GM12801 (cell line): ENCODE measurements at regions not wholly inside any gene's neighbourhood (a gene's known extent, or its start where the extent isn't known, plus 50 kb on each side); places are given as distances from the start of the nearest gene placed in this dataset.

Source experiments
- CTCF ChIP-seq: IDR thresholded peaks from one replicate; pipeline ENCODE4 v1.5.1; 2011; ENCODE audit warnings: control low read depth; ENCODE audit not compliant: insufficient read length; ENCODE audit errors: extremely low read depth

- TF ChIP-seq CTCF, result no peak
Observed at GRCh38 chr3:102141928-102142239, 292.6 kb downstream of the NFKBIZ start.

DNA sequence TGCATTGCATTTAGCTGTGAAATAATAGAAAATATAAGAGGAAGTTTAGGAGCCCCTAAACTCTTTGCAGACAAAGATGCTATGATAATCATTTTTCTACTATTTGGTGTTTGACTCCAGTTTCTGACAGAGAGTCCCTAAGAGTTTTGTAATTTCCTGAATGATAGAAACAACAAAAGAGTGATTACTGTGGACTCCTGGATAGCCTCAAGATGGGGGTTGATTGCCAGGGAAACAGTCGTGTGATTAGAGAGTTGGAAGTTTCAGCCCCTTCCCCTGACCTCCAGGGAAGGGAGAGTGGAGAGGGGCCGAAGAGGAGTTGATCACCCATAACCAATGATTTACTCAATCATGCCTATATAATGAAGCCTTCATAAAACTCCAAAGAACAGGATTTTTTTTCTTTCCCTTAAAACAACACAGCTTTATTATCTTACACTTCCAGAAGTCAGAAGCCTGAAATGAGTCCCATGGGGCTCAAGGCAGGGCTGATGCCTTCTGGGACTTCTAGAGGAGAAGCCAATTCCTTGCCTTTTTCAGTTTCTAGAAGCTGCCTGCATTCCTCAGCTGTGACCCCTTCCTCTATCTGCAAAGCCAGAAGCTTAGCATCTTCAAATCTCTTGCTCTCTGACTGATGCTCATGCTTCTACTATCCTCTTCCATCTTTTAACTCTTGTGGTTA, 292.3 kb upstream of the ZPLD1 start:
- no peak for TF ChIP-seq CTCF

DNA sequence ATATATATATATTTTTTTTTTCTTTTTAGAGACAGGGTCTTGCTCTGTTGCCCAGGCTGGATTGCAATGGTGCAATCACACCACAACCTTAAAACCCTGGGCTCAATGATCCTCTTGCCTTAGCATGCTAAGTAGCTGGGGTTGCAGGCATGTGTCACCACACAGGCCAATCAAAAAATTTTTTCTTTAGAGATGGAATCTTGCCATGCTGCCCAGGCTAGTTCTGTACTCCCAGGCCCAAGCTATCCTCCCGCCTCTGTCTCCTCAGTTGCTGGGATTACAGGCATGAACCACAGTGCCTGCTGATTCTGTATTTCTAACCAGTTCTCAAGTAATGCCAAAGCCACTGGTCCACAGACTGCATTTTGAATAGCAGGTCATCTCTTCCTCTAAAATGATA, 291.3 kb upstream of the ZPLD1 start:
- TF ChIP-seq CTCF, result no peak

- no peak for TF ChIP-seq CTCF
Observed at GRCh38 chr3:102144063-102144462, 290.8 kb upstream of the ZPLD1 start.

- TF ChIP-seq CTCF, result no peak
Observed at GRCh38 chr3:102148598-102149337, 286.0 kb upstream of the ZPLD1 start.

- no peak for TF ChIP-seq CTCF
Observed at GRCh38 chr3:102151935-102152334, 282.9 kb upstream of the ZPLD1 start.

DNA sequence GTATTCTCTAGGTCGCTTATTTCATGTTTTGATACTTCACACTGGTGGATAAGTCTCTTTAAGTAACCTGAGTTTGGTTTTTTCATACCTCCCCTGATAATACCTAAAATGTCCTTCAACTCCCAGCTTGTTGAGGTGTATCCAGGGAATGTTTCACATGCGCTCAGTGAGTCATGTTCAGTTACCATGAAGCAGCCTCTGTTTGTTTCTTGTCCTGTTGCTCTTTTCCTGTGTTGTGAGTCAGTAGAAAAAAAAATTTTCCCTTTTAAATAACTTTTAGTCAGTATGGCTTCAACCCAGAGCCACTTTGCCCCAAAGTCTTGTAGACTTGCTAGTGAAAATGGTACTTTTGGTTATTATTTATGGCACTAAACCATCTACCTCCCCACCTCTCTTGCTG, 278.4 kb upstream of the ZPLD1 start:
- no peak for TF ChIP-seq CTCF
